ENCODE measurements at regions not wholly inside any gene's neighbourhood (a gene's known extent, or its start where the extent isn't known, plus 50 kb on each side); places are given as distances from the start of the nearest gene placed in this dataset.
"Not testable (repeated sequence)": the region's sequence is repeated elsewhere in the genome, so short reads cannot be mapped to it uniquely, and the experiment has no call there.

DNA sequence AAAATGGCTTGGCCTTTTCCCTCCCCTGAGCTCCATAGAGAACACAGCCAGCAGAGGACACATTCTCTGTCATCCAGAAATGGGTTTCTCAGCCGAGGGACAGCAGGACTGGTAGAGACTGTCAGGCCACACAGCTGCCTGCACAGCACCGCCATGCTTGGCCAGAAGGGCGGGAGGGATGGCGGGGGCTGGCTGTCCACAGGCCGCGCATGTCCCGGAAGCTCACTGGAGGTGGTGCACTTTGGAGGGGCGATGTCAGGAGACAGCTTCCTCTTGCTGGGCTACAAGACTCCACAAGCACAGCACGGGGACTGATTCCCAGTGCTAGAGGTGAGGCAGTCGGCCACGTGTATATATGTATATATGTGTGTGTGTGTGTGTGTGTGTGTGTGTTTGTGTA, 125.3 kb downstream of the GOLGA6L4 start:
- not testable (repeated sequence) for H3K4me1 ChIP-seq (ENCODE audit: control insufficient read depth, insufficient read depth, low read length); H3K36me3 ChIP-seq (ENCODE audit: control insufficient read depth, insufficient read depth, low read length); H3K4me3 ChIP-seq (ENCODE audit: low read depth, low read length); H3K9me3 ChIP-seq (ENCODE audit: control insufficient read depth, insufficient read depth, low read length); H3K27ac ChIP-seq (ENCODE audit: low read depth, low read length); H3K27me3 ChIP-seq (ENCODE audit: control insufficient read depth, insufficient read depth, low read length); H3K9ac ChIP-seq (ENCODE audit: low read depth, low read length)

DNA sequence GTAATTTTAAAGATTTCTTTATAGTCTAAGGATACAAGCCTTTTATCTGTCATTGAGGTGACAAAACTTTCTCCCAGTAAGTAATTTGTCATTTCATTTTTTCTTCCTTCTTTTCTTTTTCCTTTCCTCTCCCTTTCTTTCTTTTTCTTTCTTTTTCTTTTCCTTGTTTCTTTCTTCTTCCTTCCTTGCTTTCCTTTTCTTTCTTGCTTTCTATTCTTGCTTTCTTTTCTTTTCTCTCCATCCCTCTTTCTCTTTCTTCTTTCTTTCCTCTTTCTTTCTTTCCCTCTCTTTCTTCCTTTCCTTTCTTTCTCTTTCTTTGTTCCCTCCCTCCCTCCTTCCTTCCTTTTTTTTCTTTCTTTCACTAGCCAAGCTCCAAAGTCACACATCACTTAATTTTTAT, 148.8 kb downstream of the GOLGA6L4 start:
- not testable (repeated sequence) for H3K27ac ChIP-seq (ENCODE audit: low read depth, low read length); H3K36me3 ChIP-seq (ENCODE audit: control insufficient read depth, insufficient read depth, low read length); H3K9ac ChIP-seq (ENCODE audit: low read depth, low read length); H3K4me3 ChIP-seq (ENCODE audit: low read depth, low read length); H3K9me3 ChIP-seq (ENCODE audit: control insufficient read depth, insufficient read depth, low read length); H3K27me3 ChIP-seq (ENCODE audit: control insufficient read depth, insufficient read depth, low read length); H3K4me1 ChIP-seq (ENCODE audit: control insufficient read depth, insufficient read depth, low read length)

DNA sequence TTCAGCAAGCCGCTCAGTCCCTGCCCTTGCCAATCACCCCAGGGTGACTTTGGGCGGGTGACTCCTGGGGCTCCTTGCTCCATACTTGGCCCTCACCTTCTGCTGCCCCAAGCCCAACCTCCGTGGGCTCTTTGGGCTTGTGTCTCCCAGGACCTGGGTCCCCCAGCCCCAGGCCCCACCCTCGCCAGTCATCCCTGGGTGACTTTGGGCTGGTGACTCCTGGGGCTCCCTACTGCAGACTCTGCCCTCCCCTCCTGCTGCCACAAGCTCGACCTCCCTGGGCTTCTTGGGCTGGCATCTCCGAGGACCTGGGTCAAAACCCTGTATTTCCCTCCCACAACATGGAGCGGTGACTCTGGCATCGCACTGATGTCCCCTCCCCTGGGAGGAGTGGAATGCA, 151.5 kb downstream of the GOLGA6L4 start:
- H3K36me3 ChIP-seq (ENCODE audit: control insufficient read depth, insufficient read depth, low read length): no peaks in the 10 kb centered on the region
- H3K9ac ChIP-seq (ENCODE audit: low read depth, low read length): no peak overlapping the region
- H3K27ac ChIP-seq (ENCODE audit: low read depth, low read length): no peak overlapping the region
- no peak overlapping the region for H3K4me3 ChIP-seq (ENCODE audit: low read depth, low read length)
- no peaks in the 10 kb centered on the region for H3K4me1 ChIP-seq (ENCODE audit: control insufficient read depth, insufficient read depth, low read length)
- H3K27me3 ChIP-seq (ENCODE audit: control insufficient read depth, insufficient read depth, low read length): no peaks in the 10 kb centered on the region
- H3K9me3 ChIP-seq (ENCODE audit: control insufficient read depth, insufficient read depth, low read length): no peaks in the 10 kb centered on the region

DNA sequence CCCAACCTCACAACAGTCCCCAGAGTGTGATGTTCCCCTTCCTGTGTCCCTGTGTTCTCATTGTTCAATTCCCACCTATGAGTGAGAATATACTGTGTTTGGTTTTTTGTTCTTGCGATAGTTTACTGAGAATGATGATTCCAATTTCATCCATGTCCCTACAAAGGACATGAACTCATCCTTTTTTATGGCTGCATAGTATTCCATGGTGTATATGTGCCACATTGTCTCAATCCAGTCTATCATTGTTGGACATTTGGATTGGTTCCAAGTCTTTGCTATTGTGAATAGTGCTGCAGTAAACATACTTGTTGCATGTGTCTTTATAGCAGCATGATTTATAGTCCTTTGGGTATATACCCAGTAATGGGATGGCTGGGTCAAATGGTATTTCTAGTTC, 152.6 kb downstream of the GOLGA6L4 start:
- not testable (repeated sequence) for H3K27me3 ChIP-seq (ENCODE audit: control insufficient read depth, insufficient read depth, low read length); H3K9me3 ChIP-seq (ENCODE audit: control insufficient read depth, insufficient read depth, low read length); H3K27ac ChIP-seq (ENCODE audit: low read depth, low read length); H3K4me3 ChIP-seq (ENCODE audit: low read depth, low read length); H3K9ac ChIP-seq (ENCODE audit: low read depth, low read length); H3K36me3 ChIP-seq (ENCODE audit: control insufficient read depth, insufficient read depth, low read length); H3K4me1 ChIP-seq (ENCODE audit: control insufficient read depth, insufficient read depth, low read length)

DNA sequence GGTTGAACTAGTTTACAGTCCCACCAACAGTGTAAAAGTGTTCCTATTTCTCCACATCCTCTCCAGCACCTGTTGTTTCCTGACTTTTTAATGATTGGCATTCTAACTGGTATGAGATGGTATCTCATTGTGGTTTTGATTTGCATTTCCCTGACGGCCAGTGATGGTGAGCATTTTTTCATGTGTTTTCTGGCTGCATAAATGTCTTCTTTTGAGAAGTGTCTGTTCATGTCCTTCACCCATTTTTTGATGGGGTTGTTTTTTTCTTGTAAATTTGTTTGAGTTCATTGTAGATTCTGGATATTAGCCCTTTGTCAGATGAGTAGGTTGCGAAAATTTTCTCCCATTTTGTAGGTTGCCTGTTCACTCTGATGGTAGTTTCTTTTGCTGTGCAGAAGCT, 153.1 kb downstream of the GOLGA6L4 start:
- not testable (repeated sequence) for H3K4me3 ChIP-seq (ENCODE audit: low read depth, low read length); H3K9me3 ChIP-seq (ENCODE audit: control insufficient read depth, insufficient read depth, low read length); H3K4me1 ChIP-seq (ENCODE audit: control insufficient read depth, insufficient read depth, low read length); H3K36me3 ChIP-seq (ENCODE audit: control insufficient read depth, insufficient read depth, low read length); H3K27ac ChIP-seq (ENCODE audit: low read depth, low read length); H3K9ac ChIP-seq (ENCODE audit: low read depth, low read length); H3K27me3 ChIP-seq (ENCODE audit: control insufficient read depth, insufficient read depth, low read length)

DNA sequence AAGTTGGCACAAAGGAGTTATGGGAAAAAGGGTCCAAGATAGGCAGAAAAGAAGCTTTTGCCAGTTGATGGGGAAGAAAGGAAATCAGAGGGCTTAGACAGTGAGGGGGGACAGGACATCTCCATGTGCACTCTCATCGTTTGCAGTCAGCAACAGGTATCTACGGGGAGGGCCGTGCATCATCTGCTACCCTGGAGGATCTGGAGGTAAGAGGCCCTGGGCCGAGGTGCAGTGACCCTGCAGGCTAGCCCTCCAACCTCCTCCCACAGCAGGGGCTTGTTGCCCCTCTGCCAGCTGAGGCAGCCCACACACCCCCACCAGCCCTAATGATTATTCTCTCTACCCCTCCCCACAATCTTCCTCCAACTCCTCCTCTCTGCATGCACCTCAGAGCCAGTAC, 154.8 kb downstream of the GOLGA6L4 start:
- H3K27me3 ChIP-seq (ENCODE audit: control insufficient read depth, insufficient read depth, low read length); H3K36me3 ChIP-seq (ENCODE audit: control insufficient read depth, insufficient read depth, low read length); H3K4me1 ChIP-seq (ENCODE audit: control insufficient read depth, insufficient read depth, low read length); H3K9ac ChIP-seq (ENCODE audit: low read depth, low read length); H3K27ac ChIP-seq (ENCODE audit: low read depth, low read length); H3K9me3 ChIP-seq (ENCODE audit: control insufficient read depth, insufficient read depth, low read length); H3K4me3 ChIP-seq (ENCODE audit: low read depth, low read length): not testable (repeated sequence)

DNA sequence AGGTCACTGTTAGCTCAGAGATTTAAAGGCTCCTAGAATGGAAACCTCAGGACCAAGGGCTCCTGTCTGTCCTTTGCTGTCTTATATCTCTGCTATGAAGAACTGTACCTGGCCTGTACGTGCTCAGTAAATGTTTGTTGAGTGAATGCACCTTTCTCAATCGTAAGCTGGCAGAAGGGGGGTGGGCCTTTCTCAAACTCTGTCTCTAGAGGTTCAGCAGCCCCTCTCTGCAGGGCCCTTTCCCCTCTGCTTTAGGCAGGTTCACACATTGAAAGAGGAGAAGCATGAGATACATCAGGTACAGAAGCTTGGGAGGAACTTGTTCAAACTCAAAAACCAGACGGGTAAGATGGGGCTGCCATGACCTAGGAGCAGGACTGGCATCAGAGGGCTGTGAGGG, 155.6 kb downstream of the GOLGA6L4 start:
- Histone ChIP-seq H3K9ac (ENCODE audit: low read depth, low read length) (no peak overlapping the region), H3K27me3 (ENCODE audit: control insufficient read depth, insufficient read depth, low read length) (no peaks in the 10 kb centered on the region), H3K9me3 (ENCODE audit: control insufficient read depth, insufficient read depth, low read length) (no peaks in the 10 kb centered on the region), H3K4me3 (ENCODE audit: low read depth, low read length) (no peak overlapping the region), H3K27ac (ENCODE audit: low read depth, low read length) (no peak overlapping the region), H3K36me3 (ENCODE audit: control insufficient read depth, insufficient read depth, low read length) (no peaks in the 10 kb centered on the region), H3K4me1 (ENCODE audit: control insufficient read depth, insufficient read depth, low read length) (no peaks in the 10 kb centered on the region)

DNA sequence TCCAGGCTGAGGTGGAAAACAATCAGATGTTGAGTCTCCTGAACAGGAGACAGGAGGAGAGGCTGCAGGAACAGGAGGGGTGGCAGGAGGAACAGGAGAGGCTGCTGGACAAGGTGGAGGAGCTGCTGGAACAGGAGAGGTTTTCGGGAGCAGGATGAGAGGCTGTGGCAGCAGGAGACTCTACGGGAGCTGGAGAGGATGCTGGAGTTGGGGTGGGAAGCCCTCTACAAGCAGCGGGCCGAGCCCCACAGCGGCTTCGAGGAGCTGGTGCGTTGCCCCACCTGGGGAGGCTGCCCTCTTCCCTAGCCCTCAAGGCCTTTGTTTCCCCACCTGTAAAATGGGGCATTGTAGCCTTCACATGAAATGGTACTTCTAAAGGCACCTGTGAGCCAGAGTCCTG, 156.4 kb downstream of the GOLGA6L4 start:
- H3K9ac ChIP-seq (ENCODE audit: low read depth, low read length); H3K4me3 ChIP-seq (ENCODE audit: low read depth, low read length); H3K9me3 ChIP-seq (ENCODE audit: control insufficient read depth, insufficient read depth, low read length); H3K4me1 ChIP-seq (ENCODE audit: control insufficient read depth, insufficient read depth, low read length); H3K27ac ChIP-seq (ENCODE audit: low read depth, low read length); H3K27me3 ChIP-seq (ENCODE audit: control insufficient read depth, insufficient read depth, low read length); H3K36me3 ChIP-seq (ENCODE audit: control insufficient read depth, insufficient read depth, low read length): not testable (repeated sequence)

DNA sequence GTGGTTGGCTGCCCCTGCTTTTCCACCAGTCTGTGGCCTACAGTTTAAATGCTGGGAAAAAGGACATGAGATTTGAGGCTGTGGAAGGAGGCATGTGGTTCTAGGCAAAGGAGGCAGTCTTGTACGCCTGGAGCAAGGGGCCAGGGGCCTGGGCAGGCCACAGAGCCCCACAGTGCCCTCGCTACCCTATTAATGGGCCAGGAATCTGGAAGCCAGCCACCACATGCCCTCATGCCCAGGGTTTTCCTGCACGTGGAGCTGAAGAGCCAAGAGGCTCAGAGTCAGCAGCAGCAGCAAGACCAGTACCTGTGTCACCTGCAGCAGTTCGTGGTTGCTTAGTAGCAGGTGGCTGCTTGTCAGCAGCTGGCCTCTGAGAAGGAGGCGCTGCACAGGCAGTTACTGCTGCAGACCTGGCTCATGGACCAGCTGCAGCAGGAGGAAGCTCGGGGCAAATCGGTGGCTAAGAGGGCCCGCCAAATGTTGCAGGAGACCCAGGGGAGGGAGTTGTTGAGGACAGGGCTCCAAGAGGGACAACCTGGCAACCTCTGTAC, 157.9 kb downstream of the GOLGA6L4 start:
- H3K9ac ChIP-seq (ENCODE audit: low read depth, low read length); H3K27ac ChIP-seq (ENCODE audit: low read depth, low read length); H3K36me3 ChIP-seq (ENCODE audit: control insufficient read depth, insufficient read depth, low read length); H3K27me3 ChIP-seq (ENCODE audit: control insufficient read depth, insufficient read depth, low read length); H3K4me3 ChIP-seq (ENCODE audit: low read depth, low read length); H3K4me1 ChIP-seq (ENCODE audit: control insufficient read depth, insufficient read depth, low read length); H3K9me3 ChIP-seq (ENCODE audit: control insufficient read depth, insufficient read depth, low read length): not testable (repeated sequence)

DNA sequence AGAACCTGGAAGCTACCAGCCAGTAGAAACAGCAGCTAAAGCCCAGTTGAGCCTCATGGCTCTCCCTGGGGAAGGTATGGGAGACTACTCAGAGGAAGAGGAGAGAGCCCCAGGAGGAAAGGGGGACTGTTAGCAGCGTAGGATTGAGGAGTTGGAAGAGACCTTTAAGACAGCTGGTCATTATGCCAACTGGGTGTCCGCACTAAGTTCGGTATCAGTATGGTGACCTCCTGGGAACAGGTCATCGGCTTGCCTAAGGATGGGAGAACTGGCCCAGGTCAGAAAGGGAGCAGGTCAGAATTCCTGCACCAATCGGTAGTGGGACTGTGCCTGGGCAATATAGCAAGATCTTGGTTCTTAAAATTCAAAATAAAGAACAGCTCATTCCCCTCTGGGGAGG, 158.4 kb downstream of the GOLGA6L4 start:
- H3K27me3 ChIP-seq (ENCODE audit: control insufficient read depth, insufficient read depth, low read length); H3K27ac ChIP-seq (ENCODE audit: low read depth, low read length); H3K36me3 ChIP-seq (ENCODE audit: control insufficient read depth, insufficient read depth, low read length); H3K4me3 ChIP-seq (ENCODE audit: low read depth, low read length); H3K9me3 ChIP-seq (ENCODE audit: control insufficient read depth, insufficient read depth, low read length); H3K9ac ChIP-seq (ENCODE audit: low read depth, low read length); H3K4me1 ChIP-seq (ENCODE audit: control insufficient read depth, insufficient read depth, low read length): not testable (repeated sequence)

DNA sequence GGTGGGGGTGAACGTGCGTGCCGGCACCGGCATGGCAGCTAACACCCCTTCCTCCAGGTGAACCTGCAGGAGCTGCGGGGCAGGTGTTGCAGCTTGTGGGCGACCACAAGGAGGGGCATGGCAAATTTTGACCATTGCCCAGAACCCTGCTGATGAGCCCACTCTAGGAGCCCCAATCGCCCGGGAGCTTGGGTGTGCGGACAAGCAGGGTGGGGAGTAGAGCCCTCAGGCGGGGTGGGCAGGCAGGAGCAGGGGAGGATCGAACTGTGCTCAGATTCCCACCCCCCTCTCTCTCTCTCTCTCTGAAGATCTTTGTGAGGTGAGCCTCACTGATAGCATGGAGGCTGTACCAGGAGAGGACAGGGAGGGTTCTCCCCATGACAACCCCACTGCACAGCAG, 159.8 kb downstream of the GOLGA6L4 start:
- H3K4me1 ChIP-seq (ENCODE audit: control insufficient read depth, insufficient read depth, low read length); H3K4me3 ChIP-seq (ENCODE audit: low read depth, low read length); H3K36me3 ChIP-seq (ENCODE audit: control insufficient read depth, insufficient read depth, low read length); H3K27me3 ChIP-seq (ENCODE audit: control insufficient read depth, insufficient read depth, low read length); H3K9me3 ChIP-seq (ENCODE audit: control insufficient read depth, insufficient read depth, low read length); H3K9ac ChIP-seq (ENCODE audit: low read depth, low read length); H3K27ac ChIP-seq (ENCODE audit: low read depth, low read length): not testable (repeated sequence)

DNA sequence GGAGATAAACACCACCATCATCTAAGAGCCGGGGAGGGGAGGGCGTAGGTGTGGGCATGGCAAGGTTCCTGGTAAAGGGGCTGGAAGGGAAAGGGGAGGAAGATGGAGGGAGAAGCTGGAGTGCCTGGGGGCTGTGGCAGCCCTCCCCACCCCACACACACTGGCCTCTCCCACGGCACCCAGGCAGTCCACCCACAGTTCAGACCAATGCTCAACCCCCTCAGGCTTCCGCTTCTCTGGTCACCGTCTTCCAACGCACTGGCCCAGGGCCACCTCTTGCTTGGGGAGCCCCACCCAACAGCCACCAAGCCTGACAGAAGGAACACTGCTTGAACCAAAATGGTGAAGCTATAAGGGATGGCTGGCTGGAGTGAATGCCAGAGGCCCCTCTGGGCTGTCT, 160.3 kb downstream of the GOLGA6L4 start:
- H3K36me3 ChIP-seq (ENCODE audit: control insufficient read depth, insufficient read depth, low read length); H3K9me3 ChIP-seq (ENCODE audit: control insufficient read depth, insufficient read depth, low read length); H3K4me3 ChIP-seq (ENCODE audit: low read depth, low read length); H3K27ac ChIP-seq (ENCODE audit: low read depth, low read length); H3K9ac ChIP-seq (ENCODE audit: low read depth, low read length); H3K27me3 ChIP-seq (ENCODE audit: control insufficient read depth, insufficient read depth, low read length); H3K4me1 ChIP-seq (ENCODE audit: control insufficient read depth, insufficient read depth, low read length): not testable (repeated sequence)
